Cardiac fibroblast (primary cell): ENCODE measurements at regions not wholly inside any gene's neighbourhood (a gene's known extent, or its start where the extent isn't known, plus 50 kb on each side); places are given as distances from the start of the nearest gene placed in this dataset.

Experiments
- DNase-seq, 2 donors: peaks; one replicate each; pipeline versions ENCODE4 v3.0.0 to v3.0.0-alpha.2; 2010; ENCODE audit warnings: low read depth in 2 of 2
- H3K4me3 ChIP-seq, 2 donors: replicated peaks in 1 of 2; 1 replicate in 1 of 2; 2 replicates in 1 of 2; pipeline ENCODE4 v1.5.1; 2011; ENCODE audit warnings: low read depth in 2 of 2, low read length in 2 of 2, mild to moderate bottlenecking in 2 of 2, moderate library complexity in 1 of 2
- CTCF ChIP-seq: IDR thresholded peaks from one replicate; pipeline ENCODE4 v1.5.1; 2011; ENCODE audit warnings: low read depth, mild to moderate bottlenecking, low read length, inconsistent platforms

DNA sequence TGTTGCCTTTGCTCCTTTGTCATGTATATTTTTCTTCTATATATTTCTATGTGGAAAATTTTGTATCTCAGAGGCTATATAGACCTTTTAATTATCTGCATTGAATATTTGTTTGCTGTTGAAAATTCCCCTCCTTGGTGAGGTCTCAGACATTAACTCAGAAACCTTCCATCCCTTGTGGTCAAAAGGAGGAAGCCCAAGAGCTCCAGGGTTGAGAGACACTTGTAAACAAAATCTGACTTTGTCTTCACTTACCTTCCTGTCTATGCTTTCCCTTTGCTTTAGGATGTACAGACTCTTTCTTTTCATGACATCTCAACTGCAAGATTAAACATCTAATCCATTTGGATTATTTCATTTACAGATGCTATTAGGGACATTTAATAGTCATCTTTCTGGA is 157.5 kb downstream of the PCDH20 start:
- DNase-seq, result no peak
- no peak overlapping the region for H3K4me3 ChIP-seq
- TF ChIP-seq CTCF, result no peak

DNA sequence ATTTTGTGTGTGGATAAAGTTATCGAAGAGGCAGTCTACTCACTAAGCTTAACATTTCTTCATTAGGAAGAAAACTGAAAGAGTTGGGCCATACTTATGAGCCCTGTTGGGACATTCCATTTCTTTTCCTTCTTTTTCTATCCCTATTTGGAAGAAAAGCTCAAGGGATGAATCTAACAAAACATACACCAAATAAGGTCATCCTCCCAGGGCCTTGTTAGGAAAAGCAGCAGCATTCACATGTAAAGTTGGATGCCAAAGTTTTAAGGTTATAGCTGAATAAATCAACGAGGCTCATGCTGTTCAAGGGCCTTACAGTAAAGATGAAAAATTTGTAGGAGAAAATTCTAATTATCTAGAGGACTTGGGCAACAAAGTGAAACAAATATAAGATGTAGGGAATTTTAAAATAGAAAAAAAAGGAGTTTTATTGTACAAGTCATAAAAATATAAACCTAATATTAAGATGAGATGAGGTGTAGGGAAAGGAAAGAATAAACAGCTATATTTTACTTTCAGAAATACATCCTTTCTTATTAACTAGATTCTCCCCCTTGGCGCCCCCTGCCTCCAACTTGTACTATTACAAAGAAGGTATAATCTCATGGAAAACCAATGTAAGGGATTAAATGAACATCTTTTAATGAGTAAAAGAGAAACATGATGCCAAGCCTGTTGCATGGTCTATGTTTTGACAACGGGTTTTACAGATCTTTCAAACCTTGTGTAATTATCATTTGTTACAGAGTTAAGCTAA is 160.4 kb downstream of the PCDH20 start:
- TF ChIP-seq CTCF, result peak; percentile 27
- H3K4me3 ChIP-seq, result no peak overlapping the region
- peak; percentile 7 to 8 for DNase-seq

DNA sequence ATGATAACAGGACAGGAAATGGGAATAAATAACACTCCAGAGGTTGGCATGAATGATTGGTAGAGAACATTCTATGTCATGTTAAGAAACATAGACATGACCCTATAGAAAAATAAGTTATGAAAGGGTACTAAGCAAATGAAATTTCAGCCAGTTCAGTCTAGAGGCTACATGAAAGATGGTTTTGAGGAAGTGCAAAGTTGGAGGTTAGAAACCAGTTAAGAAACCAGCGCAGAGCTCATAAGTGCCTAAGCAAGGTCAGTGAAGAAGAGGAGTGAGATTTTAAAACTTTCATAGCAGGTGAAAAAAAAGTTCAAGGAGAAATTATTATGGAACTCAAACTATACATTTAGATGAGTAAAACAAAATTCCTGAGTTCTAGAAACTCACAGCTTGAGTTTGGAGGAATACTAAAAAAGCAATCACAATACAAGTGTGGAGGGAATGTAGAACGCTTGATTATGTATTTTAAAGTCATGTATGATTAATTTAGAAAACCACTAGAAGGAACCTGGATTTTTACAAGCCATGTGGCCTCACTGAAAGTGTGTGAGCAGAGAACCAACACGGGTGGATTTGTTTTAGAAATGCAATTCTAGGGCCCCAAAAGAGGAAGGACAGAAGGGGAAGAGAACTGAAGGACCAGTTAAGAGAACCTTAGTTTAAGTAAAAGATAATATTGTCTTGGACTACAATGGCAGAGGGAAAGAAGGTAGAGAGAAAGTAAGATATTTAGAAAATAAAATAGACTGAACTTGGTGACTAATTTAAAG is 162.4 kb downstream of the PCDH20 start:
- H3K4me3 ChIP-seq, result no peak overlapping the region
- no peak for TF ChIP-seq CTCF
- no peak for DNase-seq

- DNase-seq, result no peak
- TF ChIP-seq CTCF, result no peak
- H3K4me3 ChIP-seq, result no peak overlapping the region
Observed at GRCh38 chr13:61252213-61252612, 163.4 kb downstream of the PCDH20 start.

- H3K4me3 ChIP-seq, result no peak overlapping the region
- TF ChIP-seq CTCF, result no peak
- no peak for DNase-seq
Observed at GRCh38 chr13:61247149-61247936, 168.3 kb downstream of the PCDH20 start.

- TF ChIP-seq CTCF, result no peak
- no peak for DNase-seq
- H3K4me3 ChIP-seq, result no peak overlapping the region
Observed at GRCh38 chr13:61246351-61246750, 169.3 kb downstream of the PCDH20 start.
